ENCODE measurements at regions not wholly inside any gene's neighbourhood (a gene's known extent, or its start where the extent isn't known, plus 50 kb on each side); places are given as distances from the start of the nearest gene placed in this dataset.
A peak's percentile ranks its signal among the peaks of the same experiment; 100 is the strongest.

- Histone ChIP-seq H3K27ac (no peak overlapping the region), H3K9ac (no peak overlapping the region), H4K20me1 (ENCODE audit: low read depth) (no peaks in the 10 kb centered on the region), H3K36me3 (no peaks in the 10 kb centered on the region), H3K4me3 (no peak overlapping the region), H2AFZ (replicated peaks) (no peak overlapping the region), H3K9me3 (ENCODE audit: low read depth) (no peaks in the 10 kb centered on the region), H3K79me2 (ENCODE audit: low read depth) (no peaks in the 10 kb centered on the region), H3K27me3 (no peaks in the 10 kb centered on the region), H3K4me2 (no peak overlapping the region), H3K4me1 (peaks cover 36% of the 10 kb centered on the region), H3F3A (ENCODE audit: low read depth) (no peaks in the 10 kb centered on the region)
- DNase-seq (ENCODE audit: low spot score): no peak
- H3K27ac Mint-ChIP-seq: no peak overlapping the region
- peaks cover 36% of the 10 kb centered on the region for H3K4me1 Mint-ChIP-seq
- H3K36me3 Mint-ChIP-seq: peaks cover 7% of the 10 kb centered on the region
- no peak for TF ChIP-seq CTCF (IDR thresholded peaks at IDR 0.05)
- no peak for TF ChIP-seq EZH2phosphoT487 (IDR thresholded peaks at IDR 0.05)
- TF ChIP-seq EZH2 (IDR thresholded peaks at IDR 0.05): no peak
- no peak overlapping the region for H3K4me3 Mint-ChIP-seq
- H3K27me3 Mint-ChIP-seq (ENCODE audit: insufficient read depth, low read depth): peaks cover 5% of the 10 kb centered on the region
- H3K9me3 Mint-ChIP-seq: peaks cover 11% of the 10 kb centered on the region
Observed at GRCh38 chr6:139650941-139651340, 276.5 kb upstream of the CITED2 start.

- no peak overlapping the region for H3K4me3 ChIP-seq
- H3K36me3 ChIP-seq: no peaks in the 10 kb centered on the region
- no peak for TF ChIP-seq EZH2phosphoT487 (IDR thresholded peaks at IDR 0.05)
- no peak for TF ChIP-seq EZH2 (IDR thresholded peaks at IDR 0.05)
- TF ChIP-seq CTCF (IDR thresholded peaks at IDR 0.05): no peak
- H4K20me1 ChIP-seq (ENCODE audit: low read depth): no peaks in the 10 kb centered on the region
- Mint-ChIP-seq H3K36me3 (peaks cover 7% of the 10 kb centered on the region), H3K4me1 (peaks cover 29% of the 10 kb centered on the region), H3K9me3 (peaks cover 13% of the 10 kb centered on the region), H3K4me3 (no peak overlapping the region), H3K27me3 (ENCODE audit: insufficient read depth, low read depth) (peaks cover 5% of the 10 kb centered on the region), H3K27ac (no peak overlapping the region)
- H3K9me3 ChIP-seq (ENCODE audit: low read depth): no peaks in the 10 kb centered on the region
- no peak overlapping the region for H3K9ac ChIP-seq
- no peak overlapping the region for H3K27ac ChIP-seq
- peaks cover 29% of the 10 kb centered on the region for H3K4me1 ChIP-seq
- H3K4me2 ChIP-seq: no peak overlapping the region
- no peaks in the 10 kb centered on the region for H3F3A ChIP-seq (ENCODE audit: low read depth)
- DNase-seq (ENCODE audit: low spot score): no peak
- H3K27me3 ChIP-seq: no peaks in the 10 kb centered on the region
- H3K79me2 ChIP-seq (ENCODE audit: low read depth): no peaks in the 10 kb centered on the region
- H2AFZ ChIP-seq (replicated peaks): peak overlapping the region; percentile 75
Observed at GRCh38 chr6:139649732-139650131, 275.3 kb upstream of the CITED2 start.

GRCh38 chr6:139649128-139649527, 274.7 kb upstream of the CITED2 start:
- Mint-ChIP-seq H3K4me1 (peaks cover 30% of the 10 kb centered on the region), H3K36me3 (peaks cover 7% of the 10 kb centered on the region), H3K27ac (no peak overlapping the region), H3K9me3 (peaks cover 13% of the 10 kb centered on the region), H3K27me3 (ENCODE audit: insufficient read depth, low read depth) (peaks cover 5% of the 10 kb centered on the region), H3K4me3 (no peak overlapping the region)
- no peaks in the 10 kb centered on the region for H3K79me2 ChIP-seq (ENCODE audit: low read depth)
- no peak overlapping the region for H3K27ac ChIP-seq
- H3K4me1 ChIP-seq: peaks cover 29% of the 10 kb centered on the region
- no peak for DNase-seq (ENCODE audit: low spot score)
- H2AFZ ChIP-seq (replicated peaks): peak overlapping the region; percentile 75
- H4K20me1 ChIP-seq (ENCODE audit: low read depth): no peaks in the 10 kb centered on the region
- no peak overlapping the region for H3K4me3 ChIP-seq
- no peak overlapping the region for H3K4me2 ChIP-seq
- no peak overlapping the region for H3K9ac ChIP-seq
- TF ChIP-seq EZH2 (IDR thresholded peaks at IDR 0.05) (no peak), CTCF (IDR thresholded peaks at IDR 0.05) (no peak), EZH2phosphoT487 (IDR thresholded peaks at IDR 0.05) (no peak)
- no peaks in the 10 kb centered on the region for H3K36me3 ChIP-seq
- H3K9me3 ChIP-seq (ENCODE audit: low read depth): no peaks in the 10 kb centered on the region
- no peaks in the 10 kb centered on the region for H3K27me3 ChIP-seq
- peaks cover under 1% of the 10 kb centered on the region for H3F3A ChIP-seq (ENCODE audit: low read depth)
